HepG2 (cell line): ENCODE measurements at regions not wholly inside any gene's neighbourhood (a gene's known extent, or its start where the extent isn't known, plus 50 kb on each side); places are given as distances from the start of the nearest gene placed in this dataset.

Experiments used
- ATAD3A ChIP-seq: sonication (generic); formaldehyde crosslinking; IDR thresholded peaks from 2 replicates; pipeline ENCODE4 v1.4.0; 2020; ENCODE audit warnings: missing genetic modification reagents
- BRD4 ChIP-seq: sonication (generic); formaldehyde crosslinking; IDR thresholded peaks from 2 replicates; pipeline ENCODE4 v1.4.0; 2020; ENCODE audit warnings: missing genetic modification reagents
- CAMTA2 ChIP-seq: sonication (generic); formaldehyde crosslinking; IDR thresholded peaks from 2 replicates; pipeline ENCODE4 v1.4.0; 2020; ENCODE audit warnings: mild to moderate bottlenecking, missing genetic modification reagents, borderline replicate concordance
- DMAP1 ChIP-seq: IDR thresholded peaks from 2 replicates; pipeline ENCODE4 v1.6.1; 2016
- DNMT3B ChIP-seq: conservative IDR thresholded peaks from 2 replicates; pipeline ENCODE4 v1.6.1; 2016; ENCODE audit warnings: missing biosample characterization, control low read depth
- GABPA ChIP-seq, 2 experiments: IDR thresholded peaks; 2 replicates each; pipeline ENCODE4 v1.6.1; 2011 to 2016; ENCODE audit warnings: low read depth in 2 of 2, low read length in 1 of 2, missing biosample characterization in 1 of 2, missing genetic modification characterization in 1 of 2
- KLF16 ChIP-seq, 2 experiments: sonication (generic) in 1 of 2; formaldehyde crosslinking in 1 of 2; IDR thresholded peaks; 2 replicates each; pipeline versions ENCODE4 v1.6.1 to v1.8.0; 2016 to 2023; ENCODE audit warnings: missing genetic modification reagents in 2 of 2, missing compliant biosample characterization in 1 of 2
- MIER2 ChIP-seq: IDR thresholded peaks from 2 replicates; pipeline ENCODE4 v1.6.1; 2016; ENCODE audit warnings: missing biosample characterization, missing genetic modification reagents
- NFE2L1 ChIP-seq: sonication (generic); formaldehyde crosslinking; IDR thresholded peaks from 2 replicates; pipeline ENCODE4 v1.4.0; 2020; ENCODE audit warnings: missing genetic modification reagents, mild to moderate bottlenecking, borderline replicate concordance
- PLRG1 ChIP-seq: fragments of 450-650 bp; conservative IDR thresholded peaks from 2 replicates; pipeline ENCODE4 v1.6.1; 2016
- POLR2AphosphoS2 ChIP-seq: IDR thresholded peaks from 2 replicates; pipeline ENCODE4 v1.6.1; 2011; ENCODE audit warnings: low read depth, low read length, improper control_type of control experiment
- SOX13 ChIP-seq, 3 experiments: fragments of 450-650 bp in 1 of 3; sonication (generic) in 1 of 3; formaldehyde crosslinking in 1 of 3; IDR thresholded peaks in 2 of 3; conservative IDR thresholded peaks in 1 of 3; 2 replicates each; pipeline versions ENCODE4 v1.5.0 to v1.6.1; 2016 to 2020; ENCODE audit warnings: antibody characterized with exemption in 1 of 3, mild to moderate bottlenecking in 1 of 3, missing compliant biosample characterization in 1 of 3, missing genetic modification reagents in 1 of 3, moderate library complexity in 1 of 3
- ZFAT ChIP-seq: sonication (generic); formaldehyde crosslinking; conservative IDR thresholded peaks from 2 replicates; pipeline ENCODE4 v1.8.1; 2023; ENCODE audit warnings: missing genetic modification reagents, inconsistent platforms
- ZNF382 ChIP-seq: sonication (generic); formaldehyde crosslinking; IDR thresholded peaks from 2 replicates; pipeline ENCODE4 v1.5.0; 2020; ENCODE audit warnings: missing genetic modification reagents, mild to moderate bottlenecking, borderline replicate concordance
- ZNF446 ChIP-seq: sonication (generic); formaldehyde crosslinking; IDR thresholded peaks from 2 replicates; pipeline ENCODE4 v1.5.0; 2020; ENCODE audit warnings: mild to moderate bottlenecking, missing genetic modification reagents
- ZNF616 ChIP-seq: sonication (generic); formaldehyde crosslinking; IDR thresholded peaks from 2 replicates; pipeline ENCODE4 v1.5.0; 2020; ENCODE audit warnings: low read depth, mild to moderate bottlenecking, missing genetic modification reagents
- TF ChIP-seq, protein P1 (sequence below): sonication (generic); formaldehyde crosslinking; conservative IDR thresholded peaks from 2 replicates; pipeline ENCODE4 v1.8.1; 2023; ENCODE audit warnings: missing genetic modification reagents
- TF ChIP-seq, protein P2 (sequence below): sonication (generic); formaldehyde crosslinking; conservative IDR thresholded peaks from 2 replicates; pipeline ENCODE4 v1.4.0; 2020; ENCODE audit warnings: missing genetic modification reagents
- TF ChIP-seq, protein P3 (sequence below): sonication (generic); formaldehyde crosslinking; IDR thresholded peaks from 2 replicates; pipeline ENCODE4 v1.8.0; 2022; ENCODE audit warnings: mild to moderate bottlenecking, missing genetic modification reagents; ENCODE audit not compliant: insufficient replicate concordance
- TF ChIP-seq, protein P4 (sequence below): sonication (generic); formaldehyde crosslinking; IDR thresholded peaks from 2 replicates; pipeline ENCODE4 v1.4.0; 2020; ENCODE audit warnings: missing genetic modification reagents, mild to moderate bottlenecking, borderline replicate concordance
- TF ChIP-seq, protein P5 (sequence below): sonication (generic); formaldehyde crosslinking; IDR thresholded peaks from 2 replicates; pipeline ENCODE4 v1.8.0; 2022; ENCODE audit warnings: mild to moderate bottlenecking, missing genetic modification reagents
- TF ChIP-seq, protein P6 (sequence below): IDR thresholded peaks from 2 replicates; pipeline ENCODE4 v1.6.1; 2016; ENCODE audit warnings: mild to moderate bottlenecking, missing biosample characterization, missing genetic modification reagents

DNA sequence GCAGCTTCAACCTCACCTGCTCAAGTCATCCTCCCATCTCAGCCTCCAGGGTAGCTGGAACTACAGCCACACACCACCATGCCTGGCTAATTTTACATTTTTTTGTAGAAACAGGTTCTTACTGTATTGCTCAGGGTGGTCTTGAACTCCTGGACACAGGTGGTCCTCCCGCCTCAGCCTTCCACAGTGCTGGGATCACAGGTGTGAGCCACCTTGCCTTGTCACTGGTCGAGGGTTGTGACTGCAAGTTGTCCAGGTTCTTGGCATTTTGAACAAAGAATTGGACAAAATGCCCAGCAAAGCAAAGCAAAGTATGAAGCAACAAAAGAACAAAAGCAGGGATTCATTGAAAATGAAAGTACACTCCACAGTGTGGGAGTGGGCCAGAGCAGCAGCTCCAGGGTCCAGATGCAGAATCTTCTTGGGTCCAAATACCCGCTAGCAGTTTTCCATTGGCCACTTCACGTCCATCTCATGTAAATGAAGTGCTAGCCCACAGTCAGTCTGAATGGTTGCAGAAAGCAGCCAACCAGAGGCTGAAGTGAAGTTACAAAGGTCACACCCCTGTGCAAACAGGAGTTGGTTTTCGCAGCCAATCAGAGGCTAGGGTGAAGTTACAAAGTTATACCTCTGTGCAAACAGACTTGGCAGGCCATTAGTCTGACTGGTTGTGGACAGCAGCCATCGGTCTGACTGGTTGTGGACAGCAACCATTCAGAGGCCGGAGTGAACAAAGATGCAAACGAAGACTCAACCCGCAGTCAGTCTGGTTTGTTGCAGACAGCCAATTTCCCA, 109.5 kb upstream of the KIF26B start (continued):
- no peak for TF ChIP-seq GABPA (IDR thresholded peaks at IDR 0.05; ENCODE audit: low read depth, low read length)
- TF ChIP-seq GABPA (CRISPR knock-in tag; IDR thresholded peaks at IDR 0.05; ENCODE audit: low read depth), result 0 out of 2 replicates have a peak, but pooled peaks have one; percentile 11
- TF ChIP-seq ATAD3A (CRISPR knock-in tag), result no peak
- no peak for TF ChIP-seq ZNF446
- TF ChIP-seq DNMT3B, result no peak
- no peak for TF ChIP-seq ZNF616
- TF ChIP-seq, protein P1, sequence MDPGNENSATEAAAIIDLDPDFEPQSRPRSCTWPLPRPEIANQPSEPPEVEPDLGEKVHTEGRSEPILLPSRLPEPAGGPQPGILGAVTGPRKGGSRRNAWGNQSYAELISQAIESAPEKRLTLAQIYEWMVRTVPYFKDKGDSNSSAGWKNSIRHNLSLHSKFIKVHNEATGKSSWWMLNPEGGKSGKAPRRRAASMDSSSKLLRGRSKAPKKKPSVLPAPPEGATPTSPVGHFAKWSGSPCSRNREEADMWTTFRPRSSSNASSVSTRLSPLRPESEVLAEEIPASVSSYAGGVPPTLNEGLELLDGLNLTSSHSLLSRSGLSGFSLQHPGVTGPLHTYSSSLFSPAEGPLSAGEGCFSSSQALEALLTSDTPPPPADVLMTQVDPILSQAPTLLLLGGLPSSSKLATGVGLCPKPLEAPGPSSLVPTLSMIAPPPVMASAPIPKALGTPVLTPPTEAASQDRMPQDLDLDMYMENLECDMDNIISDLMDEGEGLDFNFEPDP (CRISPR knock-in tag), result 0 out of 2 replicates have a peak, but pooled peaks have one; percentile 56
- no peak for TF ChIP-seq NFE2L1
- TF ChIP-seq POLR2AphosphoS2, result no peak
- TF ChIP-seq, protein P2, sequence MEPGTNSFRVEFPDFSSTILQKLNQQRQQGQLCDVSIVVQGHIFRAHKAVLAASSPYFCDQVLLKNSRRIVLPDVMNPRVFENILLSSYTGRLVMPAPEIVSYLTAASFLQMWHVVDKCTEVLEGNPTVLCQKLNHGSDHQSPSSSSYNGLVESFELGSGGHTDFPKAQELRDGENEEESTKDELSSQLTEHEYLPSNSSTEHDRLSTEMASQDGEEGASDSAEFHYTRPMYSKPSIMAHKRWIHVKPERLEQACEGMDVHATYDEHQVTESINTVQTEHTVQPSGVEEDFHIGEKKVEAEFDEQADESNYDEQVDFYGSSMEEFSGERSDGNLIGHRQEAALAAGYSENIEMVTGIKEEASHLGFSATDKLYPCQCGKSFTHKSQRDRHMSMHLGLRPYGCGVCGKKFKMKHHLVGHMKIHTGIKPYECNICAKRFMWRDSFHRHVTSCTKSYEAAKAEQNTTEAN (CRISPR knock-in tag), result no peak
- TF ChIP-seq, protein P3, sequence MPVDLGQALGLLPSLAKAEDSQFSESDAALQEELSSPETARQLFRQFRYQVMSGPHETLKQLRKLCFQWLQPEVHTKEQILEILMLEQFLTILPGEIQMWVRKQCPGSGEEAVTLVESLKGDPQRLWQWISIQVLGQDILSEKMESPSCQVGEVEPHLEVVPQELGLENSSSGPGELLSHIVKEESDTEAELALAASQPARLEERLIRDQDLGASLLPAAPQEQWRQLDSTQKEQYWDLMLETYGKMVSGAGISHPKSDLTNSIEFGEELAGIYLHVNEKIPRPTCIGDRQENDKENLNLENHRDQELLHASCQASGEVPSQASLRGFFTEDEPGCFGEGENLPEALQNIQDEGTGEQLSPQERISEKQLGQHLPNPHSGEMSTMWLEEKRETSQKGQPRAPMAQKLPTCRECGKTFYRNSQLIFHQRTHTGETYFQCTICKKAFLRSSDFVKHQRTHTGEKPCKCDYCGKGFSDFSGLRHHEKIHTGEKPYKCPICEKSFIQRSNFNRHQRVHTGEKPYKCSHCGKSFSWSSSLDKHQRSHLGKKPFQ, result no peak
- TF ChIP-seq, protein P4, sequence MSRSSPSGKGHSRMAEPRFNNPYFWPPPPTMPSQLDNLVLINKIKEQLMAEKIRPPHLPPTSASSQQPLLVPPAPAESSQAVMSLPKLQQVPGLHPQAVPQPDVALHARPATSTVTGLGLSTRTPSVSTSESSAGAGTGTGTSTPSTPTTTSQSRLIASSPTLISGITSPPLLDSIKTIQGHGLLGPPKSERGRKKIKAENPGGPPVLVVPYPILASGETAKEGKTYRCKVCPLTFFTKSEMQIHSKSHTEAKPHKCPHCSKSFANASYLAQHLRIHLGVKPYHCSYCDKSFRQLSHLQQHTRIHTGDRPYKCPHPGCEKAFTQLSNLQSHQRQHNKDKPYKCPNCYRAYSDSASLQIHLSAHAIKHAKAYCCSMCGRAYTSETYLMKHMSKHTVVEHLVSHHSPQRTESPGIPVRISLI, result no peak
- no peak for TF ChIP-seq DMAP1 (CRISPR knock-in tag)
- TF ChIP-seq BRD4 (CRISPR knock-in tag), result no peak
- no peak; the same call in 1 of the 2 replicates for TF ChIP-seq SOX13 (IDR thresholded peaks at IDR 0.05)
- TF ChIP-seq SOX13 (CRISPR knock-in tag; conservative IDR thresholded peaks at IDR 0.05 in 1 of 2, IDR thresholded peaks at IDR 0.05 in 1 of 2), result peak in 1 of 2 experiments; percentile 78; a peak in 2 of 4 replicates
- TF ChIP-seq, protein P5, sequence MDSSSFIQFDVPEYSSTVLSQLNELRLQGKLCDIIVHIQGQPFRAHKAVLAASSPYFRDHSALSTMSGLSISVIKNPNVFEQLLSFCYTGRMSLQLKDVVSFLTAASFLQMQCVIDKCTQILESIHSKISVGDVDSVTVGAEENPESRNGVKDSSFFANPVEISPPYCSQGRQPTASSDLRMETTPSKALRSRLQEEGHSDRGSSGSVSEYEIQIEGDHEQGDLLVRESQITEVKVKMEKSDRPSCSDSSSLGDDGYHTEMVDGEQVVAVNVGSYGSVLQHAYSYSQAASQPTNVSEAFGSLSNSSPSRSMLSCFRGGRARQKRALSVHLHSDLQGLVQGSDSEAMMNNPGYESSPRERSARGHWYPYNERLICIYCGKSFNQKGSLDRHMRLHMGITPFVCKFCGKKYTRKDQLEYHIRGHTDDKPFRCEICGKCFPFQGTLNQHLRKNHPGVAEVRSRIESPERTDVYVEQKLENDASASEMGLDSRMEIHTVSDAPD, result no peak; the same call in 1 of the 2 replicates
- no peak for TF ChIP-seq PLRG1
- no peak for TF ChIP-seq ZNF382
- TF ChIP-seq, protein P6, sequence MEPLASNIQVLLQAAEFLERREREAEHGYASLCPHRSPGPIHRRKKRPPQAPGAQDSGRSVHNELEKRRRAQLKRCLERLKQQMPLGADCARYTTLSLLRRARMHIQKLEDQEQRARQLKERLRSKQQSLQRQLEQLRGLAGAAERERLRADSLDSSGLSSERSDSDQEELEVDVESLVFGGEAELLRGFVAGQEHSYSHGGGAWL (CRISPR knock-in tag), result no peak
- 0 out of 2 replicates have a peak, but pooled peaks have one; percentile 50 for TF ChIP-seq MIER2 (CRISPR knock-in tag)
- no peak for TF ChIP-seq KLF16 (CRISPR knock-in tag; IDR thresholded peaks at IDR 0.05)
- no peak for TF ChIP-seq ZFAT (CRISPR knock-in tag)
- no peak for TF ChIP-seq CAMTA2 (CRISPR knock-in tag)
